DND-41 (cell line): ENCODE measurements at regions not wholly inside any gene's neighbourhood (a gene's known extent, or its start where the extent isn't known, plus 50 kb on each side); places are given as distances from the start of the nearest gene placed in this dataset.

Experiments
- ATAC-seq: fragments of 200-7000 bp; cut with Tn5 transposase; 3 replicates; pipeline ENCODE4 v1.9.1; 2021; ENCODE audit warnings: low read depth; ENCODE audit not compliant: insufficient read depth
- DNase-seq: peaks from one replicate; pipeline ENCODE4 v3.0.0-alpha.2; 2020
- H2AFZ ChIP-seq: 2 replicates; pipeline ENCODE4 v1.6.0; 2012; ENCODE audit warnings: low read depth, low read length
- H3K27ac ChIP-seq: 2 replicates; pipeline ENCODE4 v1.5.1; 2012; ENCODE audit warnings: low read length, inconsistent platforms
- H3K27me3 ChIP-seq: fragments of 200-600 bp; sonication (generic); 2 replicates; pipeline ENCODE4 v1.6.0; 2012; ENCODE audit warnings: low read length, mild to moderate bottlenecking, inconsistent platforms; ENCODE audit not compliant: insufficient read depth, poor library complexity
- H3K36me3 ChIP-seq: 2 replicates; pipeline ENCODE4 v1.5.1; 2012; ENCODE audit warnings: low read length, inconsistent platforms; ENCODE audit not compliant: insufficient read depth
- H3K4me1 ChIP-seq: 2 replicates; pipeline ENCODE4 v1.5.1; 2012; ENCODE audit warnings: mild to moderate bottlenecking, low read length; ENCODE audit not compliant: insufficient read depth
- H3K4me2 ChIP-seq: 2 replicates; pipeline ENCODE4 v1.6.0; 2012; ENCODE audit warnings: mild to moderate bottlenecking, moderate library complexity, low read length, inconsistent platforms; ENCODE audit not compliant: insufficient read depth
- H3K4me3 ChIP-seq, 2 experiments: fragments of 200-600 bp in 1 of 2; shearing (Covaris generic) in 1 of 2; 2 replicates each; pipeline ENCODE4 v1.5.1; 2012 to 2016; ENCODE audit warnings: inconsistent platforms in 2 of 2, low read length in 2 of 2, mild to moderate bottlenecking in 2 of 2, low read depth in 1 of 2, moderate library complexity in 1 of 2
- H3K79me2 ChIP-seq: 2 replicates; pipeline ENCODE4 v1.6.0; 2012; ENCODE audit warnings: low read length, inconsistent platforms; ENCODE audit not compliant: insufficient read depth
- H3K9ac ChIP-seq: 2 replicates; pipeline ENCODE4 v1.6.0; 2012; ENCODE audit warnings: low read depth, mild to moderate bottlenecking, inconsistent platforms, low read length, moderate library complexity
- H3K9me3 ChIP-seq: 2 replicates; pipeline ENCODE4 v1.5.1; 2012; ENCODE audit warnings: low read length, moderate library complexity, mild to moderate bottlenecking, inconsistent platforms; ENCODE audit not compliant: insufficient read depth, severe bottlenecking
- H4K20me1 ChIP-seq: 2 replicates; pipeline ENCODE4 v1.6.0; 2012; ENCODE audit warnings: low read length; ENCODE audit not compliant: insufficient read depth
- CTCF ChIP-seq: IDR thresholded peaks from 2 replicates; pipeline ENCODE4 v1.5.1; 2012; ENCODE audit warnings: borderline replicate concordance, low read length, moderate library complexity, mild to moderate bottlenecking; ENCODE audit not compliant: poor library complexity, severe bottlenecking; ENCODE audit errors: extremely low read depth
- EZH2 ChIP-seq: IDR thresholded peaks from 3 replicates; pipeline ENCODE4 v1.6.1; 2012; ENCODE audit warnings: borderline replicate concordance, low read depth, mild to moderate bottlenecking, moderate library complexity, low read length, inconsistent platforms; ENCODE audit not compliant: severe bottlenecking

DNA sequence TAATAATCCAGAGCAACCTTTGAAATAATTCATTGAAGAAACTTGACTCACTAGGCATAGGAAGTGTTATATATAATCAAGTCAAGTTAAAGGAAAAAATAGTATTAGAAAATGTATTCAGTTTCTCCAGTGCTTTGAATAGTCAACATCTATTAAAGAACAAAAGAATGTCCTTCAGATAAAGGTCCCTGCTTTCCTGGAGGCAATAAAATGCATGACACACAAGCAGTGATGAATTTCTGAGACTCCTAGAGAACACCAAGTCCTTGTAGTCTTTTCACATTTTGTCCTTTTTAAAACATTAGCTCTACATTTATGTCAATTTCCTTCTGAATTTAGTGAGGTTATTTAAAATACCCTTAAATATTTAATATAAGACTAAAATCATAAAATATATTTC, 695.5 kb downstream of the EPHA3 start:
- H3K9ac ChIP-seq, result no peak overlapping the region
- H4K20me1 ChIP-seq, result no peaks in the 10 kb centered on the region
- ATAC-seq (no peak), DNase-seq (no peak)
- H3K4me1 ChIP-seq, result no peaks in the 10 kb centered on the region
- no peak overlapping the region for H3K27ac ChIP-seq
- H3K27me3 ChIP-seq, result no peaks in the 10 kb centered on the region
- H3K4me3 ChIP-seq, result no peak overlapping the region
- H2AFZ ChIP-seq, result no peak overlapping the region
- H3K36me3 ChIP-seq, result no peaks in the 10 kb centered on the region
- no peaks in the 10 kb centered on the region for H3K9me3 ChIP-seq
- no peak for TF ChIP-seq EZH2
- no peak for TF ChIP-seq CTCF
- H3K4me2 ChIP-seq, result no peak overlapping the region
- no peaks in the 10 kb centered on the region for H3K79me2 ChIP-seq

DNA sequence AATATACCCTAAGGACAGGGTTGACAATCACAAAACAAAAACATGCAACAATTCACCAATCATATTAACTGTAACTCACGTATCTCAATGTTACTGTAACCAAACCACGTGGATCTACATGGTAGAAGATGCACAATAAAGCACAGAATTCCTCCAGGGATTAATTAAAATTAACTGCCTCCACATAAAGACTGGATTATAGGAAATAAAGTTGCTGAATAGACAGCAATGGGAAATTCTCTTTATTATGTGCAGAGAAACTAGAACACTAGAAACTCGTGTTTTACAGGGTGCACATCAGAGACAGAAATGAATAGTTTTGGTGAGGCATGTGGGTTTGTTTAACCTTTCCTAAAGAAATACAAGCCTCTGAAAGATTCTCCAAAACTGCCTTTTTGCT, 696.3 kb downstream of the EPHA3 start:
- H3K27me3 ChIP-seq, result no peaks in the 10 kb centered on the region
- H2AFZ ChIP-seq, result no peak overlapping the region
- H3K9me3 ChIP-seq, result no peaks in the 10 kb centered on the region
- TF ChIP-seq EZH2 (no peak), CTCF (no peak)
- ATAC-seq (no peak), DNase-seq (no peak)
- H3K4me1 ChIP-seq, result no peaks in the 10 kb centered on the region
- H4K20me1 ChIP-seq, result no peaks in the 10 kb centered on the region
- no peak overlapping the region for H3K4me3 ChIP-seq
- H3K36me3 ChIP-seq, result no peaks in the 10 kb centered on the region
- no peak overlapping the region for H3K4me2 ChIP-seq
- H3K27ac ChIP-seq, result no peak overlapping the region
- no peak overlapping the region for H3K9ac ChIP-seq
- no peaks in the 10 kb centered on the region for H3K79me2 ChIP-seq

- no peak overlapping the region for H3K4me3 ChIP-seq
- ATAC-seq (no peak), DNase-seq (no peak)
- H3K27me3 ChIP-seq, result no peaks in the 10 kb centered on the region
- no peak overlapping the region for H3K4me2 ChIP-seq
- no peaks in the 10 kb centered on the region for H3K79me2 ChIP-seq
- no peaks in the 10 kb centered on the region for H3K36me3 ChIP-seq
- H3K9ac ChIP-seq, result no peak overlapping the region
- H4K20me1 ChIP-seq, result no peaks in the 10 kb centered on the region
- no peaks in the 10 kb centered on the region for H3K4me1 ChIP-seq
- no peak overlapping the region for H2AFZ ChIP-seq
- H3K27ac ChIP-seq, result no peak overlapping the region
- no peak for TF ChIP-seq CTCF
- TF ChIP-seq EZH2, result no peak
- H3K9me3 ChIP-seq, result no peaks in the 10 kb centered on the region
These were observed 698.7 kb downstream of the EPHA3 start for GRCh38 chr3:89806166-89806565.

DNA sequence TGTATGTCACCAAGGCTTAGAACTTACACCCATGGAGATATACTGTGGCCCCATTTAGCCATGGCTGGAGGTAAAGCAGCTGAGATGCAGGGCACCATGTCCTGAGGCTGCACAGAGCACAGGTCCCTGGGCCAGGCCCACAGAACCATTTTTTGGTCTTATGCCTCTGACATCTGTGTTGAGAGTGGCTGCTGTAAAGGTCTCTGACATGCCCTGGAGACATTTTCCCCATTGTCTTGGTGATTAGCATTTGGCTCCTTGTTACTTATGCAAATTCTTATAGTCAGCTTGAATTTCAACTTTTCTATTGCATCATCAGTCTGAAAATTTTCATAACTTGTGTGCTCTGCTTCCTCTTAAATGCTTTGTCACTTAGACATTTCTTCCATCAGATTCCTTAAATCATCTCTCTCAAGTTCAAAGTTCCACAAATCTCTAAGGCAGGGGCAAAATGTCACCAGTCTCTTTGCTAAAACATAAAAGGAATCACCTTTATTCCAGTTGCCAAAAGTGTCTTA, 701.3 kb downstream of the EPHA3 start:
- no peak for ATAC-seq
- Histone ChIP-seq H3K27ac (no peak overlapping the region), H3K4me3 (no peak overlapping the region), H3K9ac (no peak overlapping the region), H3K36me3 (no peaks in the 10 kb centered on the region), H3K9me3 (no peaks in the 10 kb centered on the region), H2AFZ (no peak overlapping the region), H3K4me2 (no peak overlapping the region), H3K27me3 (no peaks in the 10 kb centered on the region), H4K20me1 (no peaks in the 10 kb centered on the region), H3K4me1 (no peaks in the 10 kb centered on the region), H3K79me2 (no peaks in the 10 kb centered on the region)
- no peak for DNase-seq
- TF ChIP-seq CTCF, result no peak
- no peak for TF ChIP-seq EZH2
